CD4-positive, alpha-beta T cell treated with Interleukin-12 subunit alpha and Interleukin-12 subunit beta, for 1 hour (primary cell): ENCODE measurements at regions not wholly inside any gene's neighbourhood (a gene's known extent, or its start where the extent isn't known, plus 50 kb on each side); places are given as distances from the start of the nearest gene placed in this dataset.

ENCODE experiments used
- DNase-seq: peaks from one replicate; pipeline ENCODE4 v3.0.0-alpha.2; 2020

DNA sequence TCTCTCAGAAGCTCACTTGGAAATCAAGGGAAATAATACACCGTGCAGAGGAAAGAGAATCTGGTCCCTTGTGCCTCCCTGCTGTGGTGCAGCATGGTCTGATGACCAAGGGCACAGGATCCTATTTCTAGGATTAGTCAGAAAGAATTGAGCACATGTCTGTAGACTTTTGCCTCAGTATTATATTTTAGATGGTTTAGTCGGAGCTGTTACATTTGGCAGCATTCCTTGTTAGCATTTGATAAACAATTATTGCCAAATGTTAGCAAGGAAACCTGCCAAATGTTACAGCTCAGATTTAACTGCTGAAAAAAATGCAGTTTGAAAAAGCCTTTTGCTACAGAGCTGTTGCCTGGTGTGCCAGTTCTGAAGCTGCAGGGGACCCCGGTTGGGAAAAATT lies 183.5 kb upstream of the DPYD start:
- no peak for DNase-seq

DNA sequence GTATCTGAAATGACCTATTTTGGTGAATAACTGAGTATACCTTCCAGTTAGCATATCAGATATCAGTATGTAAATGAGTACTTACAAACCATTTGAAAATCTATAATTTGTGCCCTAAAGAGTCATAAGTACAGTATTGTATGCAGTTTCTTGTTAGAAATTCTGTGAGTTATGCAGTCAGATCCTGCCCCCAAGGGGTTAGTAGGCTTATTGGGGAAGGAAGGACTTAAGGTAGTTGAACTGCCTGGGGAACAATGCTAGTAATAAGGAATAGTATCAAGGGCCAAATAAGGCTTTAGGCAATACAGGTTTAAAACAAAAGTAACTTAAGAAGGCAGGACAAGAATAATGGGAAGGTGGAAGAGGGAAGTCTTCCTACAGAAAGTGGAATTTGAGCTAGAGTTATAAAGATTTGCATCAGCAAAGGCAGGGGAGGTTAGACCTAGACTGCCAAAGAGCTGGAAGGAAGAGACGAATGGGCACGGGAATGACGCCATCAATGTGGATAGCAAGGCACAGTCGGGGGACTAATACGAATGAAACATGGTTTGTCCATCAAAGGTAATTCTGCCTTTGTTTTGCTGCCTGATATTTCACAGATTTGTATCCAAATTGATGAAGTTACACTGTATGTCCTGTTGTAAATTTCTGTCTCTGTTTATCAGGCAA lies 182.9 kb upstream of the DPYD start:
- DNase-seq = no peak

DNA sequence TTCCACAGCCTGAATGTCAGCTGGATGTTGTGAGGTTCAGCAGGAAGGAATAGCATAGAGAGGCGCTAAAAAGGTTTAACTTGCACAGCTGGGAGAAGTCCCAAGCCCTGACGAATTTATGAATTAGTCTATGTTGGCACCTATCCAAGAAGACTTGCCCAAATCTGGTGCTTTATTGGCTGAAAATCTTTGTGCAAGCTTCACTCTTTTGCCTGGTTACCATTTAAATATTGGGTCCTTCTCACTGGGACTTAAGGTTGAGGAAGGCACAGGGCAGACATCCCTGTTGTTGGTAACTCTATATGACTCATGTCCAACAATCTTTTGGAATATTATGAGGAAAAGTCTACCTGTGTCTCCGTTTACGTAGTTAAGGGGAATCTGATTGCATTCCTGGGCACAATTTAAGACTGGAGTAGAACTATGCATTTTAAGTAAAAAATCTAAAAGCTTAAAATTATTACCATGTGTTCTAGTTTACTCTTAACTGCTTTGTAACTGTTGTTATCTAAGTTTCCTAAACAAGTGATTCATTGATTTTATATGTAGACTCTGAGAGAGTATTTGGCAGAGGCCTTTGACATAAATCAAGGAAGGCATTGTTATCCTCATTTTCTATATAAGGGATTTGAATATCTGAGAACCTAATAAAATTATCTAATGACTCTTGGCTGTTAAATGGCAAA lies 181.7 kb upstream of the DPYD start:
- DNase-seq = no peak

DNA sequence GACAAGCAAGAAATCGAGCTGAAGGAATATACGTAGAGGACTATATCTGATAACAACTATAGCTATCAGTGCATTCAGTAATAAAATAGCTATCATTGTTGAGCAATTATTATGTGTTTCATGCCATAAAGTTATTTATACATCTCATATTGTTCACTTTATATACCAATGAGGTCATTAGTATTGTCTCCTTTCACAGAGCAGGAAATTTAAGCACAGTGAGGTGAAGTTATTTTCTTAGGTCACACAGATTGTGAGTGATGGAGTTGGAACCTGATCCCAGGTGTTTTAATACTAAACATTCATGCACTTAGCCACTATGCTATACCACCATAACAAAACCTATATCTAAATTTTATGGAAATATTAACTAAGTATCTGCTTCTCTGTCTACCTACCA lies 180.5 kb upstream of the DPYD start:
- DNase-seq = no peak

DNA sequence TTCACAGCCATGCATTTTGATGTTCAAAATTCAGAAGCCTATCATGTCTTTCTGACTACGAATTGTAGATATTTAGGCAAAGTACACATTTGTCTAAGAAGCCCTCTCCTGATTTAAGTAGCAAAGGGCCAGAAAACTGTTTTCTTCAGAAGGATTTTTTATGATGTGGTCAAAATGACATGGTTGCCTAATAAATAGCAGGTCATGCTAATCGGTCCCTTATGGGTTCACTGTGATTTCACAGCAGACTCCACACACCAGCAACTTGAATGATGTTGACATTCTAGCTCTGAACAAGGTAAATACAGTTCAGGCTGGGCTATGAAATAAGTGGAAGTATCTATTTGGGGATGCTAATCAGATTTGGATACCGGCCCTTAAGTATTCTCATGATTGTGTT lies 178.7 kb upstream of the DPYD start:
- DNase-seq = no peak

DNA sequence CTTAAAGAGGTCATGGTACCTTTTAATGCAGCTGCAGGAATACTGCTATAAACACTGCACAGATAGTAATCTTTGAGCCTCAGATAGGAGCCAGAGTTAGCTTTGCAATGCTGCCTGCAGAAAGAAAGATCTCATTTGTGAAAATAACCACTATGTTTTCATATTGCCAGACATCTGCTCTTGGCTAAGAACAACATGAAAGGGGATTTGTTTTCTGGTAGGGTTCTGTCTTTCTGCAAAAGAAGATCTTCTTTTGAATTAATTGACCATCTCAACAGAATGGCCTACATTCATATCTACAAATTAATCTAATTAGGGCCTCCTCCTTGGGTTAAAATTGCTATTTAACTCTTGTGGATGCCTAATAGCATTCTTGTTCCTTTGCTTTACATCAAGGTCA lies 177.6 kb upstream of the DPYD start:
- DNase-seq = no peak

DNA sequence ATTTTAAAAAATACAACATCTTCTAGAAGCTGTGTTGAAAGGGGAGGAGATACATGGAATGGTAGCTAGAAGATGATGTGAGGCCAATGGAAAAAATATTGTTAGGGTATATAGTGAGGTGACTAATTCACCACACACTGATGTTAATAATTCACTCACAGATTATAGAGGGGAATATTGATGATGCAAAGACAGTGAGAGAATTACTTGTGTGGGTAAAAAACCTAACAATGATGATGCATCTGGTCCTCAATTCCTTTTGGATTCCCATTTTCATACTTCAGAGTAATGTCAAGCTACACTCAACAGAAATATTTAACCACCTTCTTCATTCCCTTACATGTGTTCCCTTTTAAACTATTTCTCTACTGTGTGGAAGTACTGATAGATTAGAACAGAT lies 169.5 kb upstream of the DPYD start:
- DNase-seq = no peak

DNA sequence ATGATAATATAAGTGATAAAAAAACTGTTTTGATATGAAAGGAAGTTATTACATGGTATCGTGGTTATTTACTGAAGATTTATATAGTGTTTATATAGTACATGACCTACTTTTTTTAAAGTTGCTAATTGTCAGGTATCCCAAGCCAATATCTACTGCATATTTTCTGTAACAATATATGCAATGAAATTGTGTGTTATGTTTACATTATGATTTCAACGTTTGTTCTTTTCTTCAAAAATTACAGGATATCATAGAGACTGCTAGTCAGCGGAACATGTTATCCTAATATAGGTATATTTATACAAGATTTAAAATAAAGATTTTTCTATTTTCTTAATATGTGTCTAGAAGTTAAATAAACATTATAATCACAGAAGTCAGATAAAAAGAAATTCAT lies 167.5 kb upstream of the DPYD start:
- no peak for DNase-seq

DNA sequence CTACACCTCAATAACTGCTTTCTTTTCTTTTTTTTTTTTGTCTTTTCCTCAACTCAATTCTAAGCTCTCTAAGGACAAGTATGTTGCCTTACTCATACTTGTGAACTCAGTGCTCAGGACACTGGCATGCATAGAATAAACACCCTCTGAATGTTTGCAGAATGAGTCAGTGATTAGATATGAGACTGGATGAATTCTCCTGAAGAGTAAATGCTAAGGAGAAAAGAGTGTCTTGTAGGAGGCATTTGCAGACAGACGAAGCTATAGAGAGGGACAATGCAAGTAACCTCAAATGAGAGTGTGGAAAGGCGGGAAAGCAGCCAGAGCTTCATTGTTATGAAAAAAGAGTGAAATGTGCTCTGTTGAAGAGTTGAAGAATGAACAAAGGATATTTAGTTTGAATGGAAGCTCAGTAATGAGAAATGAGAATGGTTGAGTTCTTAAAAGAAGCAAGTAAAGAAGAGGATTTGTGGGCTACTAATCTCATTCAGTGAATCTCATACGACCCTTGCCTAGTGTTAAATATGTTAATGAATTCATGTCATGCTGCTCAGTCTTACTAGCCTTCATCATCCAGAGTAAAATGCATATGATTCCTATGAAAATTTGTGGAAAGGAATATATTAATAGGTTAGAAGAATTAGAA lies 166.1 kb upstream of the DPYD start:
- DNase-seq = no peak

DNA sequence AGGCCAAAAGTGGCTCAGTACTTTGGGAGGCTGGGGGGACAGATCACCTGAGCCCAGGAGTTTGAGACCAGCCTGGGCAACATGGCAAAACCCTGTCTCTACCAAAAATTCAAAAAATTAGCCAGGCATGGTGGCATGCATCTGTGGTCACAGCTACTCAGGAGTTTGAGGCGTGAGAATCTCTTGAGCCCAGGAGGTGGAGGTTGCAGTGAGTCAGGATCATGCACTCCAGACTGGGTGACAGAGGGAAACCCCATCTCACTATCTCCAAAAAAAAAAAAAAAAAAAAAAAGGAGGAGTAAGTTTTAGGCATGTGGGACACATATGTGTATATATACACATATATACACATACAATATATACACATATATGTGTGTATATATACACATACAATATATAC lies 165.3 kb upstream of the DPYD start:
- no peak for DNase-seq

DNA sequence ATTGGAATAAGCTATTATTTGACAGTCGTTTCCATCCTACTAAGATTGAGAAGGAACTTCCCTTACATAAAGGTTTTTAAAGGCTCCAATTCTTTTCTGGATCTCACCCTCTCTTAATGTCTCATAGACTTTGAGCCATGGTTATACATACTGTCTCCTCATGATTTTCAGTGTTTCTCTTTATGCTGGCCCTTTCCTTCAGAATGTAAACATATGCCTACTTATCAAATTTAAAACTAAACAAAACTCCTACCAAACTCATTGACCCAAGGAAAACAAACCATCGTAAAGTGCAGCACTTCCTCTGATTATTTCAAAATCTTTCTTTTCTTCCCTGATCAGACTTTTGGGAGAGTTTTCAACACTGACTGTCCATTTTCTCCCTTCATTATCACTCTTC lies 163.4 kb upstream of the DPYD start:
- DNase-seq = no peak

DNA sequence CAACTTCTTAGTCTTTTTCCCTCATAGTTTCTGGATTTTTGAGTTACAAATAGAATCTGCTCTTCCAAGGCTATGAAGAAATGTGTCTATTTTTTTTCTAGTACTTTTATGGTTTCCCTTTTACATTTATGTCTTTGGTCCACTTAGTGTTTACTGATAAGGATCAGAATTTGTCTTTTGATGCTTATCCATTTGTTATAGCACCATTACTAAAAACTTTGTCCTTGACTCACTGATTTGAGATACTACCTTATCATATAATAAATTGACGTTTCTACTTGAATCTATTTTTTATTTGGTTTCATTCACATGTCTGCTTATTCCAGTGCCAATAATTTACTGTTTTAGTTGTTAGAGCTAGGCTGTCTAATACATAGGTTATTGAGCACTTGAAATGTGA lies 161.1 kb upstream of the DPYD start:
- no peak for DNase-seq

DNA sequence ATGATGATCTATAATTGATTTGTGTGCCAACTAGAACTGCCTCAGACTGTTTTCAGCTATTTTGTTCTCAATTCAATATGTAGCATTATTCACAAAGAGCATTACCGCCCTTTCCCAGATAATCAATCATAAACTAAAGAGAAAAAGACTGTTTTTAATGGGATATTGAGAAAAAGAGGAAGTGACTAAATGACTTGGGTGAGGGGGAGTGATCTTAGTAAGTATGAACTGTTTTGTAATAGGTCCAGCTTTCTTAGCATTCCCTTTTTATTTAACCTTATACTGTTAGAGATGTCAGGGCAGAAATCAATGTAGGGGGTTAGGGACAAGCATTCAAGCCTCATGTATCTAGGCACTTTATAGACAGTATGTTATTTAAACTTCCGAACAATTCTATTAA lies 157.8 kb upstream of the DPYD start:
- no peak for DNase-seq

DNA sequence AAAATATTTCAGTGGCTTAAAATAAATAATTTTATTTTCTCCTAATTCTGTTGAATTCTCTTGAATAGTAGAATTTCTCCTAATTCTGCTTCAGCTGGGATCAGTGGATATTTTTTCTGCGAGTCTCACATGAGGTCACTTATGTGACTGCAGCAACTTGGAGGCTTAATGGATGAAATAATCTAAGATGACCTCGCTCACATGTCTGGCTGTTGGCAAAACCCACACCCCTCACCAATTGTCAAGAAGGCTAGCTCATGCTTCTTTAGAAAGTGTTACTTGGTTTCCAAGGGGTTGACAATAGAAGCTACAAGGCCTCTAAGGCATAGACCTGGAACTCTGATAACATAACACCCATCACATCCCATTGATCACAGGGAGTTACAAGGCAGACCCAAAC lies 156.9 kb upstream of the DPYD start:
- DNase-seq = no peak

DNA sequence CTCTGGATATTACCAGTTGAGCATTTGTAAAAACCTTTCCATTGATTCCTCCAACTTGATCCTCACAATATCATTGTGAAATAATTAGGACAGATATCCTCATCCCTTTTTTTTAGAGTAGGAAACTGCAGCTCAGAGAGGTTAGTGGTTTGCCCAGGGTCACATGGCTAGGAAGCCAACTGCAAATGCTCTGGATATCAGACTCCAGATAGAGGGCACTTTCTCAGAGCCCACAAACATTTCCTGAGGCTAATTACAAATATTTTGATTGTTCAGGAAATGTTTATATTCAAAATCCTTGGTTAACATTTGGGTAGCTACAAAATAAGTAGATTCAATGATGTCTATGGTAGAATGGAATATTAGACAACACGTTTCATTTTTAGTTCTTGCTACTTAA lies 154.8 kb upstream of the DPYD start:
- DNase-seq = no peak

DNA sequence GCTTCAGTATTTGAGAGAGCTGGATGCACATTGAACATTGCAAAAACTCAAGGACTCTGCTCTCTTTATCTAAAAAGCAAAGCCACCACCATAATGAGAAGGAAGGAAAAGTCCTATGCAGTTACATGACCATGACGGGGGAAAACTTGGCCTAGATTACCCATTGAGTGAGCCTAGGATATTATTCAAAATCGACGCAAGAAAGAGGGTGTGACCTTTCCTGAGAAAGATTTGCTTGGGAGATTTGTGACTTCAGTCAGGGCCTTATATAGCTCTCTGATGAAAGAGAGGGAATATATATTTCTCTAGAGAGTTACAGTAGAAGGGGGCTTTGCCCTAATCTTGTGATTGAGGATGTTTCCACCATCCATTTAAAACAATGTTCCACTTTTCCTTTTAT lies 153.0 kb upstream of the DPYD start:
- no peak for DNase-seq

DNA sequence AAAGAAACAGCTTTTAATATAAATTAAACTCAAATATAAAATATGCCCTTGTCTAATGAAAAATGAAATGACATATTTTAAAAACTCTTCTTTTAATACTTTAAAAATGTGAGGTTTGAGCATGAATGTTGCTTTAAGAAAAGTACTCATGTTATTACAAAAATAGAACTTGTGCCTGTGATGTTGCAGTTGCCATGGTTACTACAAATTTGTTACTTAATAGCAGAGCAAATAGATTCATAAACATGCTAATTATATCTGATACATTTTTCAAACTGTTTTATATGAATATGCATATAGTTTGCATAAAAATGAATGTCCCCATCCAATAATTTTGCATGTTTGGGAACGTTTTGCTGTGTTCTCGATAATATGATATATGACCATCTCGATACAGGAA lies 152.3 kb upstream of the DPYD start:
- DNase-seq = no peak

DNA sequence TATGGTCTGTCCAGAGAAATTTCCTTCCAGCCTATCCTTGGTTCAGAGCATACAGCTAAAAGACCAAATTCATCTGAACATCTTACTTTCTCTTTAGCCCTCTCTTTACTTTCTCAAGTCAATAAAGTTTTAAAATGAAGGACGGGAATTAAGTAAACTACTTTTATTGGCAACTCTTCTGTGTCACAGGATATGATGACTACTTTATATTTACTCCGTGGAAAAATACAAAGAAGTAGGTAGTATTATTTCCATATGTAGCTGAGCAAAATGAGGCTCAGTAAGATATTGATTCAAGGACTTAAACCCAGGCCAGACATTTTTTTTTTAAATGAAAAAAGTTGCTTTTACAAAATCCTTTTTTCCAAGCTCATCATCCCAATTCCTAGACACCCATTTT lies 151.2 kb upstream of the DPYD start:
- DNase-seq = no peak

DNA sequence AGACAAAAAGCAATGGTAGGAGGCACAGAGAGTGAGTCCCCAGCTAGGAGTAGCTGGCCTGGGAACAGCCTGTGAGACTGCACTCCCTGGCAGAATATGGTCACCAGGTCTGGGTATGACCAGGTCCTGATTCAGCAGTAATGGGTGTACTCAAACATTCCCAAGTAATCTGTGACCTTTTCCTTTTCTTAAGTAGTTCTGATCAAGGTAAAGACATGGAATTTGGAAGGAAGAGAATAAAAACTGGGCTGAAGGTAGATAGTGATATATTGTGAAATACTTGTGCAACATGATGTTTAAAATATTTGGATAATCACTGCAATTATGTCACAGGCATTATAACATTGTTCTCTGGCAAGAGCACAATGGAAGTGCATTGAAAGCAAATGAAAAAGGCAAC lies 147.2 kb upstream of the DPYD start:
- no peak for DNase-seq

DNA sequence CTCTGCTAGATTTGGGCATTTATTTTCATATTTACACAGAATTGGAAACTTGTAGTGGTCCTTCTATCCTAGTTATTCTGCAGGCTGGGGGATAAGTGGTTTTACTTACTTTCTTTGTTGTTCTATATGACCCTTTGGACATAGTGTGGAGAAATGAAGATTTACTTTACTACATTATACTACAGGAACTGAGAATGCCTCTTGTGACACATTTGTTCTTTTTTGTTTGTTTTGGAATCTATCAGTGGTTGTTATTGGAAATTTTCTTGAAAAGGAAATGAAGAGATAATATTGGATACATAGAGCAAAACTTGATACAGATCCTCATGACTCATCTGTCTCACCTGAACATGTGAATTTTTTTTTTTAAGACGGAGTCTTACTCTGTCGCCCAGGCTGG lies 146.1 kb upstream of the DPYD start:
- no peak for DNase-seq

DNA sequence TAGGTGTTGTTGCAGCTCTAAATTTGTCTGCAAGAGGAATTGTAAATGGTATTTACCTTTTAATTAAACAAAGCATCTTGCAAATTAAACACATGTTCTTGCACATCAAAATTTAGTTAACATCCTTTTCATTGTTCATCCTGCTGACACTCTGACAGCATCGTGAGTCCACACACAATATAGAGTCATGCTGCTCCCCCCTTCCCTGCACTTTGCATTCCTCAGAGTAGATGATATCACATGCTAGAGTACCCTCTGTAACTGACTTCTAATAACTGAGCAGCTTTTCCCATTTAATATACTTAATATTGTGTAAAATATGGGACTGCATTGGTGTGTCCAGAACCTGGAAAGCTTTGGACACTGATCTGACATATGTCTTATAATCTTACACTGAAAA lies 138.8 kb upstream of the DPYD start:
- DNase-seq = no peak

DNA sequence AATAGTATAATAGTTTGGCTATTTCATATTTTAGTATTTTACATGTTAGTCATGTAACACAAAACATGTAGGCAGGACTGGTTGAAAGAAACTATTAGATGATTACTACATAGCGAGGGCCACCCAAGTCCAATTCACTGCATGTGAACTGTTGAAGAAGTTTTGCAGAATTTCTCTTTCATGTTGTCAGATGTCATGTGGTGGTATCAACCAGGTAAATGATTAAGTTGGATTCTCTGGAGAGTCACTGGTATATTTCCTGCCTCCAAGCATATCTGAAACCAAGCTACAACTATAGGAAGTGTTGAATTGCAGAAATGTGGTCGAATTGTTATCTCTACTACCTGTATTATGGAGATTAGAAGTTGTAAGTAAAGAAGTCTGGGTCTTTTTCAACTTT lies 137.8 kb upstream of the DPYD start:
- DNase-seq = no peak

DNA sequence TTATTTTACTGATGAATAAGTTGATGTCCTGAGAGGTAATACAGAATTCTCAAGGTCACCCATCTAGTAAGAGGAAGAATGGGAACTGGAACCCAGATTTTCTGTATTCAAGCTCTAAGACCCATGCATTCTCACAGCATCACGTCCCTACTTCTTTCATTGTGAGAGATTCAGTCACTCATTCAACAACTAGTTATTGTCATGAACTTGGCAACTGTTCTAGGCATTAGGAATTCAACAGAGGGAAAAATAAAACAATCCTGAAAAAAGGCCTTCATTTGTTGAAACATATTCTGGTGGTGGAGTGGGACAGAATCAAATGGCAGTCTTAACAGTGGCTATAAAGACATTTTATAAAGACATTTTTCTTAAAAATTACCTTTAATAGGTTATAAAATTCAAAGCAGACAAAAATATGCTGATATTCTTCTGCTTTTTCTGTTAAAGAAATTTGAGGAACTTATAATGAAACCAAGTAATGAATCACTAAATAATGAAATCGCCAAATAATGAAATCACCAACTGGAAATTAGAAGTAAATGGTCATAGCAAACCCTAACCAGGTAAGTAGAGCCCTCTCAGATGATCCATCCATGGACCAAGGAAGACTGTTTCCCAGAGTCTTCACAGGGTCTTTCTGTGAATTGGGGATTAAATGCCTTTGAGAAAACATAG lies 136.5 kb upstream of the DPYD start:
- DNase-seq = no peak

DNA sequence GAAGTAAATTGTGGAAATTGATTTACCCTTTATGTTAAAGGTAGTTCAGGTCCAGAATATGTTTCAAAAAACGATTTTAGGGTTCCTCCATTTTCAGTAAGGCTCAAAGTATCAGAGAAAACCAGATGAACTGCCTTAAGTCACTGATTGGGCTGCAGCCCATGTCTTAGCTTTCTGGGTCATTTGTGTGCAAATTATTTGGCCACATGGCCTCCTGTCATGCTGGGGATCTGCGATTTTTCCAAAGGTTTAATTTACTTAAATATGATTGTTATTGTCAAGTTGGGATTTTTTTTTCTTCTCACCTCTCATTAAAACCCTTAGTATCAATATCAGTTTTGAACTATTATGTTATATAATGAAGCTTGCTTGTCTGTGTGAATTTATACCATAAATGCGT lies 135.9 kb upstream of the DPYD start:
- DNase-seq = no peak
